ENCODE measurements at regions not wholly inside any gene's neighbourhood (a gene's known extent, or its start where the extent isn't known, plus 50 kb on each side); places are given as distances from the start of the nearest gene placed in this dataset.

DNA sequence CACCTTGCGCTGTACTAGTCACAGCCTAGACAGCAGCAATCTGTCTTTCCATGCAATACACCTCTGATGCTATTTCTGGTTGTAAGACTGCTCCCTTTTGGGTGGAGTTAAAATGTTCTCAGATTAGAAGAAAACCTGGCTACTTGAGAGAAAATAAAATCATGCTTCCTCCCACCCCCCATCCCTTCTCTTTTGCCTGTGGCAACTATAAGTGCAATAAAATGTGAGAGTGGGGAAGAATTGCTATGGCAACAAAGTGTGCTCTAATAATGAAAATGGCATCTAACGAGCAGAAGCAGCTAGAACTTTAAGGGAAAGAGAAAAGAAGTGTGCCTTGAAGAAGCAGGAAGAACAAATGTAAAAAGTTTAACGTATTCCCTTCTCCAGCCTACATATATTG lies 464.2 kb upstream of the FSHR start:
- TF ChIP-seq, protein P1, sequence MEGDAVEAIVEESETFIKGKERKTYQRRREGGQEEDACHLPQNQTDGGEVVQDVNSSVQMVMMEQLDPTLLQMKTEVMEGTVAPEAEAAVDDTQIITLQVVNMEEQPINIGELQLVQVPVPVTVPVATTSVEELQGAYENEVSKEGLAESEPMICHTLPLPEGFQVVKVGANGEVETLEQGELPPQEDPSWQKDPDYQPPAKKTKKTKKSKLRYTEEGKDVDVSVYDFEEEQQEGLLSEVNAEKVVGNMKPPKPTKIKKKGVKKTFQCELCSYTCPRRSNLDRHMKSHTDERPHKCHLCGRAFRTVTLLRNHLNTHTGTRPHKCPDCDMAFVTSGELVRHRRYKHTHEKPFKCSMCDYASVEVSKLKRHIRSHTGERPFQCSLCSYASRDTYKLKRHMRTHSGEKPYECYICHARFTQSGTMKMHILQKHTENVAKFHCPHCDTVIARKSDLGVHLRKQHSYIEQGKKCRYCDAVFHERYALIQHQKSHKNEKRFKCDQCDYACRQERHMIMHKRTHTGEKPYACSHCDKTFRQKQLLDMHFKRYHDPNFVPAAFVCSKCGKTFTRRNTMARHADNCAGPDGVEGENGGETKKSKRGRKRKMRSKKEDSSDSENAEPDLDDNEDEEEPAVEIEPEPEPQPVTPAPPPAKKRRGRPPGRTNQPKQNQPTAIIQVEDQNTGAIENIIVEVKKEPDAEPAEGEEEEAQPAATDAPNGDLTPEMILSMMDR (IDR thresholded peaks at IDR 0.05), result no peak
- TF ChIP-seq POLR2AphosphoS5 (IDR thresholded peaks at IDR 0.05) (no peak), POLR2A (IDR thresholded peaks at IDR 0.05) (no peak)
